Lower leg skin (tissue), 3 donors: ENCODE measurements at regions not wholly inside any gene's neighbourhood (a gene's known extent, or its start where the extent isn't known, plus 50 kb on each side); places are given as distances from the start of the nearest gene placed in this dataset.

Experiments
- POLR2A ChIP-seq, 2 donors: fragments of 450-650 bp; IDR thresholded peaks; one replicate each; pipeline ENCODE4 v1.6.1; 2016 to 2017; ENCODE audit warnings: antibody characterized with exemption in 2 of 2, mild to moderate bottlenecking in 1 of 2, moderate library complexity in 1 of 2
- TF ChIP-seq, protein P1 (sequence below), 3 donors: fragments of 450-650 bp; IDR thresholded peaks; one replicate each; pipeline ENCODE4 v1.5.1; 2016; ENCODE audit warnings: antibody characterized with exemption in 3 of 3, mild to moderate bottlenecking in 3 of 3, moderate library complexity in 2 of 3

DNA sequence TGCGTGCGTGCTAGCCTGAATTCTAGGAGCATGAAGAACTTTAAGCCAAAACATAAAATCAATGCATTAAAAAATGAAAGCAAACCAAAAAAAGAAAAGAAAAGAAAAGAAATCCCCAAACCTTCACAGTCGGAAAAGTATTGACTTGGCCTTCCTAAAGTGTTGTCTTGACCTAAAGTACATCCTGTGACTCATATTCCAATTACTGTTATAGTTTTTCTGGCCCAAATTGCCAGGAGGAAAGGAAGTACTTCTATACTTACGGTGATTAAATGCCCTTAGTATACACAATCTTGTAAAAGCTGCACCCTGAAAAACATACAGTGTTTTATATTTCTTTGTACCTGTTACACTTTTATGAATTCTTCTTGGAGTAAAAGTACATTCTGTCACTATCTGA, 512.8 kb downstream of the ANKRD50 start:
- no peak for TF ChIP-seq POLR2A (IDR thresholded peaks at IDR 0.05)
- TF ChIP-seq, protein P1, sequence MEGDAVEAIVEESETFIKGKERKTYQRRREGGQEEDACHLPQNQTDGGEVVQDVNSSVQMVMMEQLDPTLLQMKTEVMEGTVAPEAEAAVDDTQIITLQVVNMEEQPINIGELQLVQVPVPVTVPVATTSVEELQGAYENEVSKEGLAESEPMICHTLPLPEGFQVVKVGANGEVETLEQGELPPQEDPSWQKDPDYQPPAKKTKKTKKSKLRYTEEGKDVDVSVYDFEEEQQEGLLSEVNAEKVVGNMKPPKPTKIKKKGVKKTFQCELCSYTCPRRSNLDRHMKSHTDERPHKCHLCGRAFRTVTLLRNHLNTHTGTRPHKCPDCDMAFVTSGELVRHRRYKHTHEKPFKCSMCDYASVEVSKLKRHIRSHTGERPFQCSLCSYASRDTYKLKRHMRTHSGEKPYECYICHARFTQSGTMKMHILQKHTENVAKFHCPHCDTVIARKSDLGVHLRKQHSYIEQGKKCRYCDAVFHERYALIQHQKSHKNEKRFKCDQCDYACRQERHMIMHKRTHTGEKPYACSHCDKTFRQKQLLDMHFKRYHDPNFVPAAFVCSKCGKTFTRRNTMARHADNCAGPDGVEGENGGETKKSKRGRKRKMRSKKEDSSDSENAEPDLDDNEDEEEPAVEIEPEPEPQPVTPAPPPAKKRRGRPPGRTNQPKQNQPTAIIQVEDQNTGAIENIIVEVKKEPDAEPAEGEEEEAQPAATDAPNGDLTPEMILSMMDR (IDR thresholded peaks at IDR 0.05) = no peak
